ENCODE measurements at regions not wholly inside any gene's neighbourhood (a gene's known extent, or its start where the extent isn't known, plus 50 kb on each side); places are given as distances from the start of the nearest gene placed in this dataset.

DNA sequence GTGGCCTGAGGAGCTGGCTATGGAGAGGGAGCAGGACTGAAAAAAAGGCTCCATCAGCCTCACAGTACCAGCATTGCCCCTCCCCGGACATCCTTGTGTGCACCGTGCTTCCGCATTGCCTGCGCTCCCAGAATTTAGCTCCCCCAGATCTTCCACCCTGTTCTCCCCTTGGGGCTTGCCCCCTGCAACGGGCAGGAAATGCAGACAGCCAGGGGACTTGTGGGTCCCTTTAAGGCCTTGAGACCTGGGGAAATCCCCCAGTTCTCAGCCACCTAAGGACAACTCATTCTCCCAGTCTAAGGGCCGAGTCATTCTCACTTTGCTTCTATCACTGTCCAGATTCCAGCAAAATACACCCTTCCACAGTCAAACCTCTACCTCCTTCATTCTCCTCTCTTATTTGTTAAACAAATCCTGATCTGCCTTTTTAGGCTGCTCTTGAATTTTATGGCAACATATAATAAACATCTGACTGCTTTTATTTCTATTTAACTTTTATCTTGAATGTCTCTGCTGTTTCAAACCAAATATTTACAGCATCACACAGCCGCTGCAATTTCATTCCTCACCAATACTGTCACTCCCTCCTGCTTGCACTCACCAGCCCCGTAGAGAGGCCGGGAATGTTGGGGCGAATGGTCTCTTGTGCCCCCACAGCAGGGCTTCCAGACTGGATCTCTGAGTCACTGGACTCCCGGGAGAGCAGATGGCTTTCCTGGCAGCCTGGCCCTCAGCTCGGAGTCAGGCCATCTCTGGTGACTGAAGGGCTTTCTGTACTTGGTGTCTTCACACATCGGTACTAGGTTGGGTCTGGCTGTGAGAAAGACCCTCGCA lies 221.9 kb downstream of the TSHZ3 start:
- TF ChIP-seq, protein P1, sequence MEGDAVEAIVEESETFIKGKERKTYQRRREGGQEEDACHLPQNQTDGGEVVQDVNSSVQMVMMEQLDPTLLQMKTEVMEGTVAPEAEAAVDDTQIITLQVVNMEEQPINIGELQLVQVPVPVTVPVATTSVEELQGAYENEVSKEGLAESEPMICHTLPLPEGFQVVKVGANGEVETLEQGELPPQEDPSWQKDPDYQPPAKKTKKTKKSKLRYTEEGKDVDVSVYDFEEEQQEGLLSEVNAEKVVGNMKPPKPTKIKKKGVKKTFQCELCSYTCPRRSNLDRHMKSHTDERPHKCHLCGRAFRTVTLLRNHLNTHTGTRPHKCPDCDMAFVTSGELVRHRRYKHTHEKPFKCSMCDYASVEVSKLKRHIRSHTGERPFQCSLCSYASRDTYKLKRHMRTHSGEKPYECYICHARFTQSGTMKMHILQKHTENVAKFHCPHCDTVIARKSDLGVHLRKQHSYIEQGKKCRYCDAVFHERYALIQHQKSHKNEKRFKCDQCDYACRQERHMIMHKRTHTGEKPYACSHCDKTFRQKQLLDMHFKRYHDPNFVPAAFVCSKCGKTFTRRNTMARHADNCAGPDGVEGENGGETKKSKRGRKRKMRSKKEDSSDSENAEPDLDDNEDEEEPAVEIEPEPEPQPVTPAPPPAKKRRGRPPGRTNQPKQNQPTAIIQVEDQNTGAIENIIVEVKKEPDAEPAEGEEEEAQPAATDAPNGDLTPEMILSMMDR (IDR thresholded peaks at IDR 0.05) = no peak
- H3K27me3 ChIP-seq = no peaks in the 10 kb centered on the region
- intact Hi-C loops (cut with DNase I) = no loop called here
- no peaks in the 10 kb centered on the region for H3K36me3 ChIP-seq
- DNase-seq (no peak), ATAC-seq (no peak)
- no peak overlapping the region for H3K27ac ChIP-seq
- H3K4me3 ChIP-seq = no peak overlapping the region
- H3K4me1 ChIP-seq = no peaks in the 10 kb centered on the region
- H3K9me3 ChIP-seq = no peaks in the 10 kb centered on the region

DNA sequence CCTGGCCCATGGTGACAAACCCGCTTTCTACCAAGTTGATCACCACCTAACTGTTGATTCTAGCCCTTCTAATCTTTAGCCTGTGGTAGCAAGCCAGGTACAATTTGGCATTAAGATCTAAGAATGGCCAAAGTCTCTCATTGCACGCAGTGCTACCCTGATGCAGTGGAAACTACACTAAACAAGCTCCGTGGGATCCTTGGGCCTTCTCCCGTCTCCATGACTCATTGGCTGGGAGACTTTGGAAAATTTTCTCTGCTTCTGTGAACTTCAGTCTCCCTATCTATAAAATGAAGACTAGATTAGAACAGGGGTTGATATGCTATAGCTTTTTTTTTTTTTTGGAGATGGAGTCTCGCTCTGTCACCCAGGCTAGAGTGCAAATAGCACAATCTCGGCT lies 223.0 kb downstream of the TSHZ3 start:
- no peak overlapping the region for H3K27ac ChIP-seq
- TF ChIP-seq, protein P1 (IDR thresholded peaks at IDR 0.05) = no peak
- DNase-seq (no peak), ATAC-seq (no peak)
- H3K4me1 ChIP-seq = no peaks in the 10 kb centered on the region
- H3K36me3 ChIP-seq = no peaks in the 10 kb centered on the region
- intact Hi-C loops (cut with DNase I) = no loop called here
- H3K27me3 ChIP-seq = no peaks in the 10 kb centered on the region
- H3K4me3 ChIP-seq = no peak overlapping the region
- H3K9me3 ChIP-seq = no peaks in the 10 kb centered on the region

DNA sequence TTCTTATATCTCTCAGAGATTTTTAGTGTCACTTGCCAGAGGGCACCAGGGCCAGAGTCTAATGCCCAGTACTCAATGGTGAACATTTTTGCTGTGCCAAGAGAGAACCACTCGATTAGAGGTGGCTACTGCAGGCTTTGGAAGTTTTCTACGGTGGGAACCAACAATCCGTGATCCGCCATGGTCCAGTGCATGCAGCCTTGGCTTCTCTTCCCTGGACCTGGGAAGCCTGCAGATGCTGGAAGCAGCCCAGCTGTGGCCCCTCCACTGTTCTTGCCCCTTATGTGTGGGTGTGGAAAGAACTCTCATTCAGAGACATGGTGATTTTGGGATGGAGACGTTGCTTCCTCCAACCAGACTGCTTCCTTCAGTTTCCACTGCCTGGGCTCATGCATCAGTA lies 224.2 kb downstream of the TSHZ3 start:
- Histone ChIP-seq H3K27ac (no peak overlapping the region), H3K9me3 (no peaks in the 10 kb centered on the region), H3K27me3 (no peaks in the 10 kb centered on the region), H3K4me1 (no peaks in the 10 kb centered on the region), H3K4me3 (no peak overlapping the region), H3K36me3 (no peaks in the 10 kb centered on the region)
- TF ChIP-seq, protein P1 (IDR thresholded peaks at IDR 0.05) = no peak
- ATAC-seq (no peak), DNase-seq (no peak)
- intact Hi-C loops (cut with DNase I) = no loop called here

DNA sequence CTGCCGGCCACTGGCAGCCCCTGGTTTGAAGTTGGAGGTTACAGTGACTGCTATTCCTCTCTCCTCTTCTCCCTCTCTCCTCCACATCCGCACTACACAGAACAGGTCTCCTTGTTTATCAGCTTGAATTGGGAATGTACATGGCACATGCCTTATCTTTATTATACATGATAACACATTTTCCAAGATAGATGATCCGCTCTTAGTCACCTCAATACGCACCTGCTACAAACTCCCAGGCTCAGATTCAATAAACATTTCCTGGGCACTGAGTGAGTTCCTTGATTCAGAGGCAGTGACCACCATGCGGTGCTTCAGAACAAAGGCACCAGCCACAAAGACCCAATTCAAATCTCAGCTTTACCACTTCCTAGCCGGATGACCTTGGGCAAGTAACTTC lies 227.7 kb downstream of the TSHZ3 start:
- TF ChIP-seq, protein P1 (IDR thresholded peaks at IDR 0.05) = no peak
- DNase-seq (no peak), ATAC-seq (no peak)
- H3K27me3 ChIP-seq = no peaks in the 10 kb centered on the region
- no peaks in the 10 kb centered on the region for H3K9me3 ChIP-seq
- H3K4me1 ChIP-seq = no peaks in the 10 kb centered on the region
- no peaks in the 10 kb centered on the region for H3K36me3 ChIP-seq
- intact Hi-C loops (cut with DNase I) = no loop called here
- no peak overlapping the region for H3K4me3 ChIP-seq
- no peak overlapping the region for H3K27ac ChIP-seq

DNA sequence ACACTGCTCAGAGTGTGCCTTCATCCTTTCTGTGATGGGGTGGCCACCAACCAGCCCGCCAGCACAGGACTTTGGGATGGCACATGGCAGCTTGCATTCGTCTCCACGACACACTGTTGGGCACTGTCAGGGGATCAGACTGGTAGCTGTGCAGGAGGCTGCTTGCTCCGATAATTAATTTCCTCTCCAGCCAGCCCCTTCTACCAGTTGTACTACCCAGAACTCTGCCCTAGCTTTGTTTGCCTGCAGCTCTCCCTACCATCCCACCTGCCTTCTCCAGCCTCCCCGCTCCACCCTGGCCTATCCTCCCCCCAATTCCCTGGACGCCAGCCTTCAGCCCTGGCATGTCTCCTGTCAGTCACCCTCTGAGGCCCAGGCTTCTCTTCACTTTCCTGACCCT lies 228.3 kb downstream of the TSHZ3 start:
- no peak overlapping the region for H3K4me3 ChIP-seq

More for the DNA sequence above, 228.3 kb downstream of the TSHZ3 start:
- no peaks in the 10 kb centered on the region for H3K27me3 ChIP-seq
- ATAC-seq (no peak), DNase-seq (no peak)
- TF ChIP-seq, protein P1 (IDR thresholded peaks at IDR 0.05) = no peak
- no peaks in the 10 kb centered on the region for H3K4me1 ChIP-seq
- no peaks in the 10 kb centered on the region for H3K36me3 ChIP-seq
- H3K9me3 ChIP-seq = no peaks in the 10 kb centered on the region
- intact Hi-C loops (cut with DNase I) = no loop called here
- H3K27ac ChIP-seq = no peak overlapping the region
